Natural killer cell treated with Interleukin-12 subunit alpha and Interleukin-12 subunit beta and Interleukin-15 and Interleukin-18, amount 100 ng/mL, for 72 hours (primary cell): ENCODE measurements at regions not wholly inside any gene's neighbourhood (a gene's known extent, or its start where the extent isn't known, plus 50 kb on each side); places are given as distances from the start of the nearest gene placed in this dataset.

Experiments used
- ATAC-seq, 2 donors: fragments of 150-1000 bp; cut with Tn5 transposase in 1 of 2; sonication (Bioruptor Pico), chemical (Tn5 transposase) in 1 of 2; 2 replicates each; pipeline ENCODE4 v1.10.0; 2021
- DNase-seq: peaks from one replicate; pipeline ENCODE4 v3.0.0; 2022; ENCODE audit warnings: low spot score
- H3K27ac Mint-ChIP-seq, 2 donors: 1 replicate in 1 of 2; 2 replicates in 1 of 2; pipeline ENCODE4 v1.8.0; 2022; ENCODE audit warnings: mixed read lengths in 2 of 2, mild to moderate bottlenecking in 1 of 2, moderate library complexity in 1 of 2
- H3K27me3 Mint-ChIP-seq, 2 donors: 1 replicate in 1 of 2; 2 replicates in 1 of 2; pipeline ENCODE4 v1.8.0; 2022; ENCODE audit warnings: mixed read lengths in 2 of 2
- H3K36me3 Mint-ChIP-seq: one replicate; pipeline ENCODE4 v1.8.0; 2022; ENCODE audit warnings: mixed read lengths
- H3K4me1 Mint-ChIP-seq, 2 donors: 1 replicate in 1 of 2; 2 replicates in 1 of 2; pipeline ENCODE4 v1.8.0; 2022; ENCODE audit warnings: low read depth in 2 of 2, mixed read lengths in 2 of 2, mild to moderate bottlenecking in 1 of 2
- H3K4me3 Mint-ChIP-seq: one replicate; pipeline ENCODE4 v1.8.0; 2022; ENCODE audit warnings: mixed read lengths
- H3K9me3 Mint-ChIP-seq: 2 replicates; pipeline ENCODE4 v1.8.0; 2022; ENCODE audit warnings: mixed read lengths

DNA sequence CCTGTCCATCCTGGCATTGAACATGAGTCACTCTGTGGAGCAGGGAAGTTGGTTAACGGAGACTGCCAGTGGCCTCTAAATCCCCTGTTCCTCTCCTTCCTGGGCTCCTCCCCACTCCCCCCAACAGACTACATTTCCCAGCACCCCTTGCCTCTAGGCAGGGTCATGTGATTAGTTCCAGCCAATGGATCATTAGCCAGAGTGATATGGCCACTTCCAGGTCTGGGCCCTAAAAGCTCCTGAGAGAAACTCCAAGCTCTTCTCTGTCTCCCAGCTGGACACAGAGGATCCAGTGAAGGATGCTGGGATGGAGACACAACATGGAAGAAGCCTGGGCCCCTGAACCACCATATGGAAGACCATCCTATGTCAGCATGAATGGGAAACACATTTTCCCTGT, 54.4 kb upstream of the RFLNA start:
- Mint-ChIP-seq H3K4me1 (no peaks in the 10 kb centered on the region), H3K4me3 (no peak overlapping the region), H3K27ac (no peak overlapping the region), H3K27me3 (peaks cover 13 to 17% of the 10 kb centered on the region in 2 donors), H3K9me3 (no peaks in the 10 kb centered on the region), H3K36me3 (no peaks in the 10 kb centered on the region)
- DNase-seq (no peak), ATAC-seq (peak; percentile 53 to 69)

DNA sequence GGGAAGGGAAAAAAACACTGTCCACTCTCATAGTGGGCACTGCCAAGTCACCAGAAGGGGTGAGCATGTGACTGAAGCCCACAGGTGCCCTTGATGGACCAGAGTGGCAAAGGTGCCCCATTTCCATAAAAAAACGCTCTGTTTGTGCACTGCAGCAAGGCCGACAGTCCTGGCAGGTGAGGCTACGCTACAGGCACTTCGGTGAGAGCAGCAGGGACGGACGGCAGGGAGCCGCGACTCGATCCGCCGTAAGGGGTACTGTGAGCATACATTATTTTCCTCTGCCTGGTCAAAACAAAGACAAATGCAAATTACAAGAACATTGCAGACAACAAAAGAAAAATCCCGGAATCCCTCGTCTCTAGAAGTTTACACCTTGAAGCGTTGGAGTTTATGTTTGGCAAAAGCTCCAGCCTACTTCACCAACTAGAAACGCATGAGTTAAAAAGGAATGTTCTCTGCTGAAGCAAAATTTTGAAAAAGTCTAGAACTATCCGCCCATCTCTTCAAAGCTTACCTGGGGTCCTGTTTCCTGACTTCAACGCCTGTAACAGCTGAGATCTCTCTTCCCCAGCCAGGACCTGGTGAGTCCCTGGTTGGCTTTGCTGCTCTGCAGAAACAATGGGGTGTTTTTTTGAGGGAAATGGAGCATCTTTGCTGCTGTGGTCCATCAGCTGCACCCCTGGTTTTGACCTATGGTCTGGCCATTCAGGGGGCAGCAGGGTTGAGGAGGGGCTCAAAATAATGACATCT, 52.9 kb upstream of the RFLNA start:
- DNase-seq (no peak), ATAC-seq (no peak)
- no peaks in the 10 kb centered on the region for H3K4me1 Mint-ChIP-seq
- H3K9me3 Mint-ChIP-seq = no peaks in the 10 kb centered on the region
- H3K27ac Mint-ChIP-seq = no peak overlapping the region
- H3K27me3 Mint-ChIP-seq = peaks cover 13 to 17% of the 10 kb centered on the region in 2 donors
- no peak overlapping the region for H3K4me3 Mint-ChIP-seq
- no peaks in the 10 kb centered on the region for H3K36me3 Mint-ChIP-seq

GRCh38 chr12:124242529-124243065, 52.3 kb upstream of the RFLNA start:
- DNase-seq (no peak), ATAC-seq (no peak)
- H3K27me3 Mint-ChIP-seq = peaks cover 13 to 19% of the 10 kb centered on the region in 2 donors
- H3K27ac Mint-ChIP-seq = no peak overlapping the region
- H3K36me3 Mint-ChIP-seq = no peaks in the 10 kb centered on the region
- no peaks in the 10 kb centered on the region for H3K9me3 Mint-ChIP-seq
- no peak overlapping the region for H3K4me3 Mint-ChIP-seq
- no peaks in the 10 kb centered on the region for H3K4me1 Mint-ChIP-seq

- DNase-seq (no peak), ATAC-seq (no peak)
- no peak overlapping the region for H3K4me3 Mint-ChIP-seq
- no peaks in the 10 kb centered on the region for H3K36me3 Mint-ChIP-seq
- peaks cover 6 to 15% of the 10 kb centered on the region in 2 donors for H3K27me3 Mint-ChIP-seq
- no peaks in the 10 kb centered on the region for H3K9me3 Mint-ChIP-seq
- H3K4me1 Mint-ChIP-seq = no peaks in the 10 kb centered on the region
- no peak overlapping the region for H3K27ac Mint-ChIP-seq
These were observed 51.0 kb upstream of the RFLNA start for GRCh38 chr12:124243936-124244335.
